Natural killer cell treated with Interleukin-12 subunit alpha and Interleukin-12 subunit beta and Interleukin-15 and Interleukin-18, amount 100 ng/mL, for 72 hours (primary cell): ENCODE measurements at regions not wholly inside any gene's neighbourhood (a gene's known extent, or its start where the extent isn't known, plus 50 kb on each side); places are given as distances from the start of the nearest gene placed in this dataset.
"Not testable (repeated sequence)": the region's sequence is repeated elsewhere in the genome, so short reads cannot be mapped to it uniquely, and the experiment has no call there.

ENCODE experiments used
- ATAC-seq, 2 donors: fragments of 150-1000 bp; cut with Tn5 transposase in 1 of 2; sonication (Bioruptor Pico), chemical (Tn5 transposase) in 1 of 2; 2 replicates each; pipeline ENCODE4 v1.10.0; 2021
- DNase-seq: peaks from one replicate; pipeline ENCODE4 v3.0.0; 2022; ENCODE audit warnings: low spot score
- H3K27ac Mint-ChIP-seq, 2 donors: 1 replicate in 1 of 2; 2 replicates in 1 of 2; pipeline ENCODE4 v1.8.0; 2022; ENCODE audit warnings: mixed read lengths in 2 of 2, mild to moderate bottlenecking in 1 of 2, moderate library complexity in 1 of 2
- H3K27me3 Mint-ChIP-seq, 2 donors: 1 replicate in 1 of 2; 2 replicates in 1 of 2; pipeline ENCODE4 v1.8.0; 2022; ENCODE audit warnings: mixed read lengths in 2 of 2
- H3K36me3 Mint-ChIP-seq: one replicate; pipeline ENCODE4 v1.8.0; 2022; ENCODE audit warnings: mixed read lengths
- H3K4me1 Mint-ChIP-seq, 2 donors: 1 replicate in 1 of 2; 2 replicates in 1 of 2; pipeline ENCODE4 v1.8.0; 2022; ENCODE audit warnings: low read depth in 2 of 2, mixed read lengths in 2 of 2, mild to moderate bottlenecking in 1 of 2
- H3K4me3 Mint-ChIP-seq: one replicate; pipeline ENCODE4 v1.8.0; 2022; ENCODE audit warnings: mixed read lengths
- H3K9me3 Mint-ChIP-seq: 2 replicates; pipeline ENCODE4 v1.8.0; 2022; ENCODE audit warnings: mixed read lengths

DNA sequence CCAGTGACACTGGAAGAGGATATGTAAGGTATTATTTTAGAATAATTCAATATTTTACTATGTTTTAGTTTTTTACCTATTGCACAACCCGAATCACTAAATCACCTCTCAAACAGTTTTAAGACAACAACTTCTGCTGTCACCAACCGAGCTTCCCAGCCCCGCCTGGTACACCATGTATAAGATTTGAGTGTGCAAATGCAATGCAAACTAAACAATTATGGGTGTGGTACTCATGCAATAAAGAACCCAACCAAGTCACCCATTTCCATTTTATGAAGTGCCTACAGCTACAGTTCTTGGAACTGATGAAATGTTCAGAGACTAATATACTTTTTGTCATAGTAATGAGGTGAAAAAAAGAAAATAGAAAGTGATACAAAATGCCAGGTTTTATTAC lies 256.2 kb downstream of the TAFA4 start:
- Mint-ChIP-seq H3K27me3 (no peaks in the 10 kb centered on the region), H3K4me3 (no peak overlapping the region), H3K9me3 (peaks cover 3% of the 10 kb centered on the region), H3K36me3 (no peaks in the 10 kb centered on the region), H3K4me1 (no peaks in the 10 kb centered on the region), H3K27ac (no peak overlapping the region)
- DNase-seq (no peak), ATAC-seq (no peak)

GRCh38 chr3:68667346-68667745 lies 265.0 kb downstream of the TAFA4 start:
- H3K4me3 Mint-ChIP-seq, result no peak overlapping the region
- no peak overlapping the region for H3K27ac Mint-ChIP-seq
- ATAC-seq (no peak), DNase-seq (no peak)
- no peaks in the 10 kb centered on the region for H3K36me3 Mint-ChIP-seq
- peaks cover 2% of the 10 kb centered on the region for H3K9me3 Mint-ChIP-seq
- H3K27me3 Mint-ChIP-seq, result no peaks in the 10 kb centered on the region
- no peaks in the 10 kb centered on the region for H3K4me1 Mint-ChIP-seq

- H3K36me3 Mint-ChIP-seq, result no peaks in the 10 kb centered on the region
- H3K27ac Mint-ChIP-seq, result no peak overlapping the region
- no peaks in the 10 kb centered on the region for H3K27me3 Mint-ChIP-seq
- DNase-seq, result no peak
- peaks cover 4% of the 10 kb centered on the region for H3K9me3 Mint-ChIP-seq
- H3K4me3 Mint-ChIP-seq, result no peak overlapping the region
- no peaks in the 10 kb centered on the region for H3K4me1 Mint-ChIP-seq
- ATAC-seq, result no peak
Observed at GRCh38 chr3:68666429-68667136, 265.8 kb downstream of the TAFA4 start.

- H3K27me3 Mint-ChIP-seq, result no peaks in the 10 kb centered on the region
- H3K27ac Mint-ChIP-seq, result no peak overlapping the region
- peaks cover 4% of the 10 kb centered on the region for H3K9me3 Mint-ChIP-seq
- no peaks in the 10 kb centered on the region for H3K36me3 Mint-ChIP-seq
- ATAC-seq (no peak), DNase-seq (no peak)
- no peak overlapping the region for H3K4me3 Mint-ChIP-seq
- no peaks in the 10 kb centered on the region for H3K4me1 Mint-ChIP-seq
Observed at GRCh38 chr3:68664276-68664675, 268.1 kb downstream of the TAFA4 start.

GRCh38 chr3:68662176-68662575 lies 270.2 kb downstream of the TAFA4 start:
- Mint-ChIP-seq H3K4me3 (no peak overlapping the region), H3K27ac (no peak overlapping the region), H3K36me3 (no peaks in the 10 kb centered on the region), H3K4me1 (no peaks in the 10 kb centered on the region), H3K27me3 (no peaks in the 10 kb centered on the region), H3K9me3 (peaks cover 4% of the 10 kb centered on the region)
- no peak for DNase-seq
- no peak for ATAC-seq

DNA sequence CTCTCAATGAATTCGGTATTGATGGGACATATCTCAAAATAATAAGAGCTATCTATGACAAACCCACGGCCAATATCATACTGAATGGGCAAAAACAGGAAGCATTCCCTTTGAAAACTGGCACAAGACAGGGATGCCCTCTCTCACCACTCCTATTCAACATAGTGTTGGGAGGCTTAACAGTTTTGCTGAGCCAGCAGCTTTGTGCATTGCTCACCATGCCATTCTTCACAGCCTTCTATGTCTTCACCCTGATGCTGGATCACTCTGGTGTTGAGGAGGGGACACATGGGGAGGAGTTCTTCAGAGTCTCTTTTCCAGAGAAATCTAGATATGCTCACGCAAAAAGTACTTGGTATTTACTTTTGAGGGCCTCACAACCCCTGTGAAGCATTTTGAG lies 281.7 kb downstream of the TAFA4 start:
- not testable (repeated sequence) for H3K4me1 Mint-ChIP-seq, H3K27ac Mint-ChIP-seq, H3K4me3 Mint-ChIP-seq, H3K27me3 Mint-ChIP-seq, H3K36me3 Mint-ChIP-seq, DNase-seq, ATAC-seq
- H3K9me3 Mint-ChIP-seq, result peaks cover 13% of the 10 kb centered on the region

DNA sequence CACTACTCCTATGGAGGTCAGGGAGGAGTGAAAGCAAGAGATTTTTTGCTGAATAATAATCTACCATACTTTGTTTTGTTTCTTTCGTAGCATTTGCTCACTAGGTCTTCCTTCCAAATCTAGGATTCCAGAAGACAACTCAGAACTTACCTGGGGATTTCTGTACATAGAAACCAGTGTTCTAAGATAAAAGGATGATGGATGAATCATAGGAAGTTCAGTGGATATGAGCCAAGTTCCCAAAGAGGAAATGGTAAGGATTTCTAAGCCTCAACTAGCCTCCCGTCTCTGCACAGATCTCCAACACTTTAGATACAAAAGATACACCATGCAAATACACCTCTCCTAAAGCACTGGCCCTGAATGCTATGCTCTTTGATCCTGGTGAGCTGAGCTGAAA lies 283.9 kb downstream of the TAFA4 start:
- no peaks in the 10 kb centered on the region for H3K4me1 Mint-ChIP-seq
- H3K9me3 Mint-ChIP-seq, result peaks cover 13% of the 10 kb centered on the region
- DNase-seq (no peak), ATAC-seq (no peak)
- H3K36me3 Mint-ChIP-seq, result no peaks in the 10 kb centered on the region
- no peaks in the 10 kb centered on the region for H3K27me3 Mint-ChIP-seq
- H3K27ac Mint-ChIP-seq, result no peak overlapping the region
- no peak overlapping the region for H3K4me3 Mint-ChIP-seq

DNA sequence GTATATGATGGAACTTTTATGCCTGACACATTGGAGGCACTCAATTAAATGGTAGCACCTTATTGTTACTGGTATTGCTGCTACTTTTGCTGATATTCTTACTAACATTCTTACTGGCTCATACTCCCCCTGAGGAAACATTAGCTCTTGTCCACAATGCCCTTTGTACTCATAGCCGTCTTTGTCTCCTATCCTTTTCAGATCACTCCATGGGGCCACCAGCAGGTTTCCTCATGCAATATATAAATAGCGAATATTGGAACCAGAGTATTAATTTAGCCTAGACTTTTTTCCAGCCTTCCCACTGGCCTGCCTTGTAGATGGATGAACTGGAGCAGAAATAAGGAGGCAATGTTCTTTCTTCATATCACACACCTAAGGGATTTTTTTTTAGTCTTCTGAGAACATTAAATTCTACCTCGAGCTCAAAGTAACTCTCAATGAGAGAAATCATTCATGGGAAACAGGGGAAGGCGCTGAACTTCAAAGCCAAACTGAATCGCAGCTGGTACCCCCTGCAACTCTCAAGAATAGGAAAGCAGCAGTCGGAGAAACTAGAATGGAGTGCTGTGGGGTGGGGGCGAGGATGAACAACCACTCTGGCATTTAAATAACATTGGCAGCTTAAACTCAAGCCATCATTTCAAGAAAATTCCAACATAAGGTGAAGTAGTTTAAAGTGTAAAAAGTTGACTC lies 300.3 kb downstream of the TAFA4 start:
- Mint-ChIP-seq H3K27ac (no peak overlapping the region), H3K4me1 (no peaks in the 10 kb centered on the region), H3K36me3 (no peaks in the 10 kb centered on the region), H3K4me3 (no peak overlapping the region), H3K27me3 (no peaks in the 10 kb centered on the region), H3K9me3 (peaks cover 9% of the 10 kb centered on the region)
- ATAC-seq (no peak), DNase-seq (no peak)

GRCh38 chr3:68620211-68620610 lies 312.1 kb downstream of the TAFA4 start:
- Mint-ChIP-seq H3K4me1 (no peaks in the 10 kb centered on the region), H3K36me3 (no peaks in the 10 kb centered on the region), H3K9me3 (peaks cover 9% of the 10 kb centered on the region), H3K4me3 (no peak overlapping the region), H3K27me3 (no peaks in the 10 kb centered on the region), H3K27ac (no peak overlapping the region)
- ATAC-seq, result no peak
- DNase-seq, result no peak

DNA sequence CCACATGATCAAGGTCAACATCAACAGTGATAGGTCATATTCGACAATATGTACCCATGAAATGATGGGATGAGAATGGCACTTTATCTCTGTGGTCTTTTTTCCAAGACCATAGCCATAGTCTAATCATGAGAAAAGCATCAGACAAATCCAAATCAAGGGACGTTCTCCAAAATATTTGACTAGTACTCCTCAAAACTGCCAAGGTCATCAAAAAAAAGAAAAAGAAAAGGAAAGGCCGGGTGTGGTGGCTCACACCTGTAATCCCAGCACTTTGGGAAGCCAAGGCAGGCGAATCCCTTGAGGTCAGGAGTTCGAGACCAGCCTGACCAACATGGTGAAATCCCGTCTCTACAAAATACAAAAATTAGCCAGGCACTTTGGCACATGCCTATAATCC lies 318.3 kb downstream of the TAFA4 start:
- Mint-ChIP-seq H3K36me3 (no peaks in the 10 kb centered on the region), H3K4me1 (no peaks in the 10 kb centered on the region), H3K27ac (no peak overlapping the region), H3K27me3 (no peaks in the 10 kb centered on the region), H3K4me3 (no peak overlapping the region), H3K9me3 (peaks cover 19% of the 10 kb centered on the region)
- DNase-seq, result no peak
- no peak for ATAC-seq

DNA sequence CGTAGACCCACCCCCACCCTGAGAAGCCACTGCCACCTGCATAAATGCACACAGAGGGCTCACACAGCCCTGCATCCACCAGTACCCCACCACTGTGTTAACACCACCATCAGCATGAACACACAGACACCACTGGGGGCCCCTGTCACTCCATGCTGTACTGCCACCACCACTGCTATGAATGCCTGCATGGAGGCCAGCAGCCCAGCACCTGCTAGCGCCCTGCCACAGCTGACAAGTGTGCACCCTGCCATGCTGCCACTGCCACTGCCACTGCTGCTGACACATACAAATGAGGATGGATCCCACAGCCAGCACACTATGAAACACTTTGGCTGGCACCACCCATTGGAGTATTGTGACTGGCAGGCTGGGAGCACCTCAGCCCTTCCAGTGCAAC lies 361.0 kb downstream of the TAFA4 start:
- H3K4me3 Mint-ChIP-seq, result no peak overlapping the region
- peaks cover 4% of the 10 kb centered on the region for H3K36me3 Mint-ChIP-seq
- H3K27me3 Mint-ChIP-seq, result no peaks in the 10 kb centered on the region
- no peaks in the 10 kb centered on the region for H3K4me1 Mint-ChIP-seq
- peak in 1 of 2 donors; percentile 20 for ATAC-seq
- H3K9me3 Mint-ChIP-seq, result peaks cover 20% of the 10 kb centered on the region
- H3K27ac Mint-ChIP-seq, result no peak overlapping the region
- DNase-seq, result no peak

- H3K4me3 Mint-ChIP-seq, result no peak overlapping the region
- no peak overlapping the region for H3K27ac Mint-ChIP-seq
- H3K36me3 Mint-ChIP-seq, result no peaks in the 10 kb centered on the region
- ATAC-seq (no peak), DNase-seq (no peak)
- H3K9me3 Mint-ChIP-seq, result no peaks in the 10 kb centered on the region
- peaks cover 0 to 8% of the 10 kb centered on the region in 2 donors for H3K27me3 Mint-ChIP-seq
- H3K4me1 Mint-ChIP-seq, result no peaks in the 10 kb centered on the region
Observed at GRCh38 chr3:68560728-68561127, 371.6 kb downstream of the TAFA4 start.

- Mint-ChIP-seq H3K27me3 (no peaks in the 10 kb centered on the region), H3K4me1 (no peaks in the 10 kb centered on the region), H3K9me3 (no peaks in the 10 kb centered on the region), H3K4me3 (no peak overlapping the region), H3K36me3 (no peaks in the 10 kb centered on the region), H3K27ac (no peak overlapping the region)
- ATAC-seq (no peak), DNase-seq (no peak)
Observed at GRCh38 chr3:68535782-68536181, 396.6 kb downstream of the TAFA4 start.

GRCh38 chr3:68523330-68523729 lies 409.0 kb downstream of the TAFA4 start:
- H3K4me1 Mint-ChIP-seq, result no peaks in the 10 kb centered on the region
- H3K27me3 Mint-ChIP-seq, result no peaks in the 10 kb centered on the region
- ATAC-seq (no peak), DNase-seq (no peak)
- no peak overlapping the region for H3K27ac Mint-ChIP-seq
- no peak overlapping the region for H3K4me3 Mint-ChIP-seq
- peaks cover 6% of the 10 kb centered on the region for H3K9me3 Mint-ChIP-seq
- H3K36me3 Mint-ChIP-seq, result no peaks in the 10 kb centered on the region

DNA sequence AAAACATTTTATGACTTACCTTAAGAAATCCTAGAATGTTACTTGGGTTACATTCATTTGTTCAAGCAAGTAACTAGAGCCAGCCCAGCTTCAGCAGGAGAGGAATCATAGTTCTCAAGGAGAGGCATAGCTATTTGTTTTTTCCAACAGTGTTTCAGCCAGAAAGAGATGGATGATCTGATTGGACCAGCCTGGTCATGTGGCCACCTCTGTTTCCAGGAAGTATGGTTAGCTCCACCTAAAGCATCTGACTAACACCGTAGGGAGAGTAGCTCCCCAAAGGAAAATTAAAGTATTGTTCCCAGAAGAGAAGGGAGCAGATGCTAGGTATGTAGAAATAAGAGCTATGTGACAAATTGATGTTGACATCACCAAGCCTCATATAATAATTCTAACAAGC lies 417.1 kb downstream of the TAFA4 start:
- DNase-seq (no peak), ATAC-seq (no peak)
- no peaks in the 10 kb centered on the region for H3K27me3 Mint-ChIP-seq
- H3K9me3 Mint-ChIP-seq, result no peaks in the 10 kb centered on the region
- no peaks in the 10 kb centered on the region for H3K36me3 Mint-ChIP-seq
- no peaks in the 10 kb centered on the region for H3K4me1 Mint-ChIP-seq
- no peak overlapping the region for H3K27ac Mint-ChIP-seq
- H3K4me3 Mint-ChIP-seq, result no peak overlapping the region
